Mesenteric fat pad (tissue), 1 donor: ENCODE measurements at regions not wholly inside any gene's neighbourhood (a gene's known extent, or its start where the extent isn't known, plus 50 kb on each side); places are given as distances from the start of the nearest gene placed in this dataset.

ENCODE experiments used
- DNase-seq: peaks from one replicate; pipeline ENCODE4 v3.0.0-alpha.2; 2020; ENCODE audit warnings: low spot score
- donor health status: DM: yes; HTN: yes; CAD: no.

GRCh38 chr6:68391953-68392352 is 243.1 kb upstream of the ADGRB3 start:
- no peak for DNase-seq

GRCh38 chr6:68372991-68373390 is 262.1 kb upstream of the ADGRB3 start:
- DNase-seq: no peak

- no peak for DNase-seq
Measured at GRCh38 chr6:68368845-68369244, 266.2 kb upstream of the ADGRB3 start.

- DNase-seq: no peak
Measured at GRCh38 chr6:68364271-68364805, 270.7 kb upstream of the ADGRB3 start.

- DNase-seq: no peak
Measured at GRCh38 chr6:68343901-68344300, 291.2 kb upstream of the ADGRB3 start.

GRCh38 chr6:68342286-68342685 is 292.8 kb upstream of the ADGRB3 start:
- DNase-seq: no peak

GRCh38 chr6:68339488-68340131 is 295.5 kb upstream of the ADGRB3 start:
- no peak for DNase-seq

- DNase-seq: no peak
Measured at GRCh38 chr6:68333442-68333841, 301.6 kb upstream of the ADGRB3 start.

- DNase-seq: no peak
Measured at GRCh38 chr6:68328156-68328555, 306.9 kb upstream of the ADGRB3 start.

GRCh38 chr6:68326762-68327161 is 308.3 kb upstream of the ADGRB3 start:
- no peak for DNase-seq

- DNase-seq: no peak
Measured at GRCh38 chr6:68317366-68317765, 317.7 kb upstream of the ADGRB3 start.

GRCh38 chr6:68313911-68314310 is 321.2 kb upstream of the ADGRB3 start:
- no peak for DNase-seq

- DNase-seq: no peak
Measured at GRCh38 chr6:68307301-68307700, 327.8 kb upstream of the ADGRB3 start.

GRCh38 chr6:68296126-68296525 is 339.0 kb upstream of the ADGRB3 start:
- DNase-seq: no peak

GRCh38 chr6:68282646-68283045 is 352.4 kb upstream of the ADGRB3 start:
- DNase-seq: no peak

GRCh38 chr6:68279793-68280557 is 355.1 kb upstream of the ADGRB3 start:
- no peak for DNase-seq

- no peak for DNase-seq
Measured at GRCh38 chr6:68273297-68273696, 361.8 kb upstream of the ADGRB3 start.

- DNase-seq: no peak
Measured at GRCh38 chr6:68256391-68256790, 378.7 kb upstream of the ADGRB3 start.

- DNase-seq: no peak
Measured at GRCh38 chr6:68252632-68253031, 382.4 kb upstream of the ADGRB3 start.

GRCh38 chr6:68247782-68248181 is 387.3 kb upstream of the ADGRB3 start:
- DNase-seq: no peak

GRCh38 chr6:68240726-68241125 is 394.4 kb upstream of the ADGRB3 start:
- DNase-seq: no peak

- DNase-seq: no peak
Measured at GRCh38 chr6:68239034-68239433, 396.0 kb upstream of the ADGRB3 start.

GRCh38 chr6:68238097-68238601 is 396.9 kb upstream of the ADGRB3 start:
- DNase-seq: no peak
